ENCODE measurements at regions not wholly inside any gene's neighbourhood (a gene's known extent, or its start where the extent isn't known, plus 50 kb on each side); places are given as distances from the start of the nearest gene placed in this dataset.
"Not testable (repeated sequence)": the region's sequence is repeated elsewhere in the genome, so short reads cannot be mapped to it uniquely, and the experiment has no call there.

GRCh38 chrX:150205011-150205410 lies 158.1 kb upstream of the MAMLD1 start:
- TF ChIP-seq, protein P1, sequence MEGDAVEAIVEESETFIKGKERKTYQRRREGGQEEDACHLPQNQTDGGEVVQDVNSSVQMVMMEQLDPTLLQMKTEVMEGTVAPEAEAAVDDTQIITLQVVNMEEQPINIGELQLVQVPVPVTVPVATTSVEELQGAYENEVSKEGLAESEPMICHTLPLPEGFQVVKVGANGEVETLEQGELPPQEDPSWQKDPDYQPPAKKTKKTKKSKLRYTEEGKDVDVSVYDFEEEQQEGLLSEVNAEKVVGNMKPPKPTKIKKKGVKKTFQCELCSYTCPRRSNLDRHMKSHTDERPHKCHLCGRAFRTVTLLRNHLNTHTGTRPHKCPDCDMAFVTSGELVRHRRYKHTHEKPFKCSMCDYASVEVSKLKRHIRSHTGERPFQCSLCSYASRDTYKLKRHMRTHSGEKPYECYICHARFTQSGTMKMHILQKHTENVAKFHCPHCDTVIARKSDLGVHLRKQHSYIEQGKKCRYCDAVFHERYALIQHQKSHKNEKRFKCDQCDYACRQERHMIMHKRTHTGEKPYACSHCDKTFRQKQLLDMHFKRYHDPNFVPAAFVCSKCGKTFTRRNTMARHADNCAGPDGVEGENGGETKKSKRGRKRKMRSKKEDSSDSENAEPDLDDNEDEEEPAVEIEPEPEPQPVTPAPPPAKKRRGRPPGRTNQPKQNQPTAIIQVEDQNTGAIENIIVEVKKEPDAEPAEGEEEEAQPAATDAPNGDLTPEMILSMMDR (IDR thresholded peaks at IDR 0.05; ENCODE audit: low read depth, low read length): no peak
- no peak for TF ChIP-seq POLR2A (IDR thresholded peaks at IDR 0.05; ENCODE audit: extremely low read depth, insufficient read length)
- TF ChIP-seq, protein P2, sequence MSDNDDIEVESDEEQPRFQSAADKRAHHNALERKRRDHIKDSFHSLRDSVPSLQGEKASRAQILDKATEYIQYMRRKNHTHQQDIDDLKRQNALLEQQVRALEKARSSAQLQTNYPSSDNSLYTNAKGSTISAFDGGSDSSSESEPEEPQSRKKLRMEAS (IDR thresholded peaks at IDR 0.05; ENCODE audit: low read depth, low read length): no peak
- no peak for TF ChIP-seq MYC (IDR thresholded peaks at IDR 0.05; ENCODE audit: low read depth, low read length)
- DNase-seq (ENCODE audit: low read depth): no peak
- H3K4me3 ChIP-seq (ENCODE audit: low read depth, low read length): no peak overlapping the region

DNA sequence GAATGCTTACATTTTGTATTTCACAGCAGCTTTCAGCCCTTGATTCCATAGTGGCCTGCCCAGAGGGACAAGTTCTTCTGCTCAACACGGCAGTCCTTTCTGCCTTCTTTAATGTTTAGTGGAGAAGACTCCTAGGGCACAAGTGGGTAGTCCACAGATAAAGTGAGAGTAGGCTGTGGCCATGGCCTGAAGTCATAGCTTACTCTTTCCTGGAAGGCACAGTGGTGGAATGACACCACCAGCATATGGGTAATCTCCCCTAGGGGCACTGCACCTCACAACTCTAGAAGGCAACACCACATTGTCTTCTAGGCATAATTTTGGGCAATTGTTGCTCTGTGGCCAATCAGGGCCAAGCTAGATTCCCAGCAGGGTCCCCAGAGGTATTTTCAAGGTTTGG lies 155.4 kb upstream of the MAMLD1 start:
- DNase-seq (ENCODE audit: low read depth): no peak
- H3K4me3 ChIP-seq (ENCODE audit: low read depth, low read length): no peak overlapping the region

GRCh38 chrX:150211988-150212387 lies 151.1 kb upstream of the MAMLD1 start:
- no peak overlapping the region for H3K4me3 ChIP-seq (ENCODE audit: low read depth, low read length)
- no peak for TF ChIP-seq POLR2A (IDR thresholded peaks at IDR 0.05; ENCODE audit: extremely low read depth, insufficient read length)
- TF ChIP-seq, protein P1 (IDR thresholded peaks at IDR 0.05; ENCODE audit: low read depth, low read length): no peak
- TF ChIP-seq MYC (IDR thresholded peaks at IDR 0.05; ENCODE audit: low read depth, low read length): no peak
- TF ChIP-seq, protein P2 (IDR thresholded peaks at IDR 0.05; ENCODE audit: low read depth, low read length): no peak
- no peak for DNase-seq (ENCODE audit: low read depth)

More for the DNA sequence above, 155.4 kb upstream of the MAMLD1 start:
- TF ChIP-seq, protein P2 (IDR thresholded peaks at IDR 0.05; ENCODE audit: low read depth, low read length): no peak
- no peak for TF ChIP-seq POLR2A (IDR thresholded peaks at IDR 0.05; ENCODE audit: extremely low read depth, insufficient read length)
- no peak for TF ChIP-seq MYC (IDR thresholded peaks at IDR 0.05; ENCODE audit: low read depth, low read length)
- TF ChIP-seq, protein P1 (IDR thresholded peaks at IDR 0.05; ENCODE audit: low read depth, low read length): no peak

GRCh38 chrX:150212672-150213480 lies 150.2 kb upstream of the MAMLD1 start:
- no peak for DNase-seq (ENCODE audit: low read depth)
- TF ChIP-seq POLR2A (IDR thresholded peaks at IDR 0.05; ENCODE audit: extremely low read depth, insufficient read length): no peak
- TF ChIP-seq, protein P1 (IDR thresholded peaks at IDR 0.05; ENCODE audit: low read depth, low read length): no peak
- no peak for TF ChIP-seq MYC (IDR thresholded peaks at IDR 0.05; ENCODE audit: low read depth, low read length)
- TF ChIP-seq, protein P2 (IDR thresholded peaks at IDR 0.05; ENCODE audit: low read depth, low read length): no peak
- H3K4me3 ChIP-seq (ENCODE audit: low read depth, low read length): no peak overlapping the region

DNA sequence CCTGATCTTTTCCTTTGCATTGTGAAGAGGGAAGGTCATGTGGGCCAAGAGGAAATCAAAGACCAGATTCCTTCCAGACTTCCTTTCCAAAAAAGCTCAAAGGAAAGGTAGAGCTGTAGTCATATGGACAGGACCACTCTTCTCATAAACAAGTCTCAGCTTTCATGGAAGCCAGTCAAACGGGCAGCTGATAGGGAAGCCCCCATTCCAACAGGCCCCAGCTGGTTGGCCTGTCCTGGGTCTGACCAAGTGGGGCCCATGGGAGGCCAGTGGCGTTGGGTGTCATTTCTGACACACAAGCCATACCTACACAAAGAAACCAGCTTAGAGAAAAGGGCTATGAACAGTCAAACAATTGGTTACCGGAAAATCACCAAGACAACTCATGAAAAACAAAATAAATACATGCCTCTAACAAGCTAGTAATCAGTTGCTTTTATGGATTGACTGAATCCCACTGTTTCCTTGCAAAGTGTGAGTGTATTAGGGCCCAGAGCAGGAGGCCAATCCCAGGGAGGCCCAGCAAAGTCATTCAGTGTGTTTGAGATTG lies 149.6 kb upstream of the MAMLD1 start:
- no peak for DNase-seq (ENCODE audit: low read depth)
- no peak overlapping the region for H3K4me3 ChIP-seq (ENCODE audit: low read depth, low read length)
- no peak for TF ChIP-seq POLR2A (IDR thresholded peaks at IDR 0.05; ENCODE audit: extremely low read depth, insufficient read length)
- TF ChIP-seq MYC (IDR thresholded peaks at IDR 0.05; ENCODE audit: low read depth, low read length): no peak
- TF ChIP-seq, protein P1 (IDR thresholded peaks at IDR 0.05; ENCODE audit: low read depth, low read length): no peak
- TF ChIP-seq, protein P2 (IDR thresholded peaks at IDR 0.05; ENCODE audit: low read depth, low read length): no peak

- not testable (repeated sequence) for H3K4me3 ChIP-seq (ENCODE audit: low read depth, low read length); DNase-seq (ENCODE audit: low read depth)
Measured at GRCh38 chrX:150216000-150216399, 147.1 kb upstream of the MAMLD1 start.
